K562 (cell line): ENCODE measurements at regions not wholly inside any gene's neighbourhood (a gene's known extent, or its start where the extent isn't known, plus 50 kb on each side); places are given as distances from the start of the nearest gene placed in this dataset.

Experiments
- ARID3B ChIP-seq: fragments of 250-450 bp; sonication (Bioruptor Pico); IDR thresholded peaks from 2 replicates; pipeline ENCODE4 v1.4.0; 2020; ENCODE audit warnings: borderline replicate concordance
- CBX1 ChIP-seq: sonication (generic); IDR thresholded peaks from 2 replicates; pipeline ENCODE4 v1.6.1; 2016; ENCODE audit warnings: antibody characterized with exemption, low read depth, mild to moderate bottlenecking
- GABPA ChIP-seq: fragments of 200-800 bp; sonication (Bioruptor generic); conservative IDR thresholded peaks from 2 replicates; pipeline ENCODE4 v1.6.1; 2016; ENCODE audit warnings: low read depth, missing genetic modification characterization, missing compliant biosample characterization
- HDAC1 ChIP-seq, 2 experiments: fragments of 450-650 bp; IDR thresholded peaks; 2 replicates each; pipeline ENCODE4 v1.6.1; 2016 to 2017; ENCODE audit warnings: inconsistent platforms in 1 of 2, mild to moderate bottlenecking in 1 of 2, moderate library complexity in 1 of 2
- KDM5B ChIP-seq: fragments of 200-600 bp; sonication (generic); IDR thresholded peaks from 2 replicates; pipeline ENCODE4 v1.6.1; 2012; ENCODE audit warnings: low read depth, mild to moderate bottlenecking, moderate library complexity, low read length, control low read depth, inconsistent platforms; ENCODE audit not compliant: insufficient replicate concordance
- KLF16 ChIP-seq: IDR thresholded peaks from 2 replicates; pipeline ENCODE4 v1.6.1; 2016; ENCODE audit warnings: antibody characterized with exemption
- NBN ChIP-seq: fragments of 450-650 bp; IDR thresholded peaks from 2 replicates; pipeline ENCODE4 v1.6.1; 2016; ENCODE audit warnings: low read depth, mild to moderate bottlenecking
- NCOR1 ChIP-seq: fragments of 450-650 bp; IDR thresholded peaks from 2 replicates; pipeline ENCODE4 v1.6.1; 2016; ENCODE audit warnings: mild to moderate bottlenecking, moderate library complexity
- PCBP1 ChIP-seq: fragments of 200-400 bp; formaldehyde crosslinking; IDR thresholded peaks from 2 replicates; pipeline ENCODE4 v1.6.1; 2018; ENCODE audit warnings: mild to moderate bottlenecking, low read depth, low read length; ENCODE audit not compliant: poor library complexity, severe bottlenecking
- SREBF1 ChIP-seq: fragments of 150-350 bp; IDR thresholded peaks from 2 replicates; pipeline ENCODE4 v1.6.1; 2014; ENCODE audit warnings: antibody characterized with exemption, low read depth, low read length, borderline replicate concordance
- YY1 ChIP-seq, 3 experiments: IDR thresholded peaks; 2 replicates each; pipeline ENCODE4 v1.6.1; 2011; ENCODE audit warnings: low read length in 2 of 3, mild to moderate bottlenecking in 2 of 3, moderate library complexity in 2 of 3, borderline replicate concordance in 1 of 3, control low read depth in 1 of 3, low read depth in 1 of 3; ENCODE audit not compliant: insufficient read depth in 3 of 3, insufficient replicate concordance in 2 of 3, control insufficient read depth in 1 of 3, insufficient read length in 1 of 3; ENCODE audit errors: extremely low read depth in 1 of 3
- ZEB2 ChIP-seq: fragments of 450-650 bp; IDR thresholded peaks from 2 replicates; pipeline ENCODE4 v1.6.1; 2016
- ZMIZ1 ChIP-seq, 2 experiments: fragments of 150-350 bp in 1 of 2; IDR thresholded peaks; 2 replicates each; pipeline ENCODE4 v1.6.1; 2012 to 2016; ENCODE audit warnings: low read depth in 2 of 2, low read length in 2 of 2, mild to moderate bottlenecking in 1 of 2, moderate library complexity in 1 of 2
- ZNF280A ChIP-seq: fragments of 450-650 bp; IDR thresholded peaks from 2 replicates; pipeline ENCODE4 v1.6.1; 2018; ENCODE audit warnings: mild to moderate bottlenecking, low read depth; ENCODE audit not compliant: partially characterized antibody
- ZNF280B ChIP-seq: fragments of 250-450 bp; sonication (Bioruptor Pico); IDR thresholded peaks from 2 replicates; pipeline ENCODE4 v1.5.1; 2021; ENCODE audit warnings: mild to moderate bottlenecking
- ZNF696 ChIP-seq: fragments of 250-450 bp; sonication (Bioruptor Pico); conservative IDR thresholded peaks from 2 replicates; pipeline ENCODE4 v1.4.0; 2020; ENCODE audit warnings: mild to moderate bottlenecking, moderate library complexity

GRCh38 chr12:127280393-127281275 lies 986.3 kb upstream of the TMEM132C start (continued):
- TF ChIP-seq ARID3B (no peak), ZEB2 (peak; percentile 71; the same call in 1 of the 2 replicates), YY1 (IDR thresholded peaks at IDR 0.05; ENCODE audit: borderline replicate concordance in 1 of 3, control insufficient read depth in 1 of 3, extremely low read depth in 1 of 3, insufficient read depth in 3 of 3, insufficient read length in 1 of 3, insufficient replicate concordance in 2 of 3, low read depth in 1 of 3, low read length in 2 of 3) (peak in 2 of 3 experiments; percentile 32 to 38), NCOR1 (peak; percentile 23; the same call in 1 of the 2 replicates), GABPA (tag) (no peak), CBX1 (peak; percentile 67; the same call in 1 of the 2 replicates), KLF16 (peak; percentile 77), HDAC1 (IDR thresholded peaks at IDR 0.05) (0 out of 4 replicates have a peak, but pooled peaks of 1 of the 2 experiments have one; percentile 21), ZNF280B (no peak), SREBF1 (no peak), ZNF280A (no peak), ZNF696 (CRISPR knock-in tag) (no peak), KDM5B (no peak), NBN (no peak), ZMIZ1 (IDR thresholded peaks at IDR 0.05; ENCODE audit: low read depth in 2 of 2, low read length in 2 of 2) (0 out of 4 replicates have a peak, but pooled peaks of 1 of the 2 experiments have one; percentile 13), PCBP1 (peak; percentile 55)
